ENCODE measurements at regions not wholly inside any gene's neighbourhood (a gene's known extent, or its start where the extent isn't known, plus 50 kb on each side); places are given as distances from the start of the nearest gene placed in this dataset.

DNA sequence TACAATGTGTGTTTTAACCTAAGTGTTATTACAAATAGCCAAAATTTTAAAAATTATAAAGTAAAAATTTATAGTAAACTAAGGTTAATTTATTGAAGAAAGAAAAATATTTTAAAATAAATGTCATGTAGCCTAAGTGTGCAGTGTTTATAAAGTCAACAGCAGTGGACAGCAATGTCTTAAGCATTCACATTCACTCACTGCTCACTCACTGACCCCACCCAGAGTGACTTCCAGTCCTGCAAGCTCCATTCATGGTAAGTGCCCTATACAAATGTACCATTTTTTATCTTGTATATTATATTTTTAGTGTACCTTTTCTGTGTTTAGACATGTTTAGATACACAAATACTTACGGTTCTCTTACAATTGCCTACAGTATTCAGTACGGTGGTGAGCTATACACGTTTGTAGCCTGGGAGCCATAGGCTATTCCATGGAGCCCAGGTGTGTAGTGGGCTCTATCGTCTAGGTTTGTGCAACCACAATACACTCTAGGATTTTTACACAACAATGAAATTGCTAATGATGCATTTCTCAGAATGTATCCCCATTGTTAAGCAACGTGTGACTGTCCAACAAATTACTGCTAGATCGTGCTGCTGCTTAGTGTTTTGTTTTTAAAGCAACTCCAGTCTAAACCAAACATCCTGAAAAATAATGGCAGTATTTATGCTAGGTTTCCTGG, 108.9 kb upstream of the NAMPT start:
- CTCF ChIA-PET: interaction anchor here (0.8 to 1.6 kb wide), 6 partner anchors 9 to 90 kb away, joined by 3 to 5 read pairs (median 3); no protein-coding TSS in a partner anchor
- DNase-seq (ENCODE audit: extremely low spot score): no peak
- POLR2A ChIA-PET: no interaction called here
- TF ChIP-seq, protein P1, sequence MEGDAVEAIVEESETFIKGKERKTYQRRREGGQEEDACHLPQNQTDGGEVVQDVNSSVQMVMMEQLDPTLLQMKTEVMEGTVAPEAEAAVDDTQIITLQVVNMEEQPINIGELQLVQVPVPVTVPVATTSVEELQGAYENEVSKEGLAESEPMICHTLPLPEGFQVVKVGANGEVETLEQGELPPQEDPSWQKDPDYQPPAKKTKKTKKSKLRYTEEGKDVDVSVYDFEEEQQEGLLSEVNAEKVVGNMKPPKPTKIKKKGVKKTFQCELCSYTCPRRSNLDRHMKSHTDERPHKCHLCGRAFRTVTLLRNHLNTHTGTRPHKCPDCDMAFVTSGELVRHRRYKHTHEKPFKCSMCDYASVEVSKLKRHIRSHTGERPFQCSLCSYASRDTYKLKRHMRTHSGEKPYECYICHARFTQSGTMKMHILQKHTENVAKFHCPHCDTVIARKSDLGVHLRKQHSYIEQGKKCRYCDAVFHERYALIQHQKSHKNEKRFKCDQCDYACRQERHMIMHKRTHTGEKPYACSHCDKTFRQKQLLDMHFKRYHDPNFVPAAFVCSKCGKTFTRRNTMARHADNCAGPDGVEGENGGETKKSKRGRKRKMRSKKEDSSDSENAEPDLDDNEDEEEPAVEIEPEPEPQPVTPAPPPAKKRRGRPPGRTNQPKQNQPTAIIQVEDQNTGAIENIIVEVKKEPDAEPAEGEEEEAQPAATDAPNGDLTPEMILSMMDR (IDR thresholded peaks at IDR 0.05; ENCODE audit: control extremely low read depth, extremely low read depth, low read depth, missing control alignments): no peak

DNA sequence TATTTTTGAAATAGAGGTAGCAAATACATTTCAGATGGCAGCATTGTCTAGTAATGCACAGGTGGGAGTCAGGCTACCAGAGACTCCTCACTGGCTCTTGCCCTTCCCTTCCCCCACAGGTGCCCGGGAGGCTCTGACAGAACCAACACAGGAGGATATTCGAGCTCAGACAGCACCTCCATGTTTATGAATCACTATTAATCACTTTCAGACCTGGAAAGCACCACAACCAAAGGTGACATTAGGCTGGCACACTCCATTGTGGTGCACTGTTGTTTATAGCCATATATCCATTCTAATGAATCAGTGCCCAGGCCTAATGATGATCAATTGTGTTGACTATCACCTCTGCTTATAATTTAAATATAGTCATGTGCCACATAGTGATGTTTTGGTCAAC, 107.8 kb upstream of the NAMPT start:
- DNase-seq (ENCODE audit: extremely low spot score): no peak
- POLR2A ChIA-PET: no interaction called here
- CTCF ChIA-PET: interaction anchor here (1.6 kb wide), 1 partner anchor 10 kb away, joined by 5 read pairs; no protein-coding TSS in a partner anchor
- TF ChIP-seq, protein P1 (IDR thresholded peaks at IDR 0.05; ENCODE audit: control extremely low read depth, extremely low read depth, low read depth, missing control alignments): no peak

DNA sequence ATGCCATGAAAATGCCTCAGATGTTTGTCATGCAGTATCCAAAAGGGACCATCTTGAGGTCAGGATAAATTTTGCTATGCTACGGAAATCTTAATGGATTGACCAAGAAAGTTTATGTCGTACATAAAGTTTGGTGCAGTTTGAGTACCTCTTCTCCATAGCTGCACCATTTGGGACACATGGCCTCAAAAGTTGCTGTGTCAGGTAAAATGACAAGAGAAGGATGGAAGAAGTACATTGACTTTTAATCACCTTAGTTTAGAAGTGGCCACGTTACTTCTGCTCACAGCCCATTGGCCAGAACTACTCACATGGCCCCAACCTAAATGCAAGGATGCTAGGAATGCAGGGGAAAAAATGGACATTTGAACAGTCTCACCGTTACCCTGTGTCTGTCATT, 107.4 kb upstream of the NAMPT start:
- POLR2A ChIA-PET: no interaction called here
- CTCF ChIA-PET: interaction anchor here (3.3 kb wide), 1 partner anchor 11 kb away, joined by 12 read pairs; no protein-coding TSS in a partner anchor
- no peak for DNase-seq (ENCODE audit: extremely low spot score)
- TF ChIP-seq, protein P1 (IDR thresholded peaks at IDR 0.05; ENCODE audit: control extremely low read depth, extremely low read depth, low read depth, missing control alignments): no peak

DNA sequence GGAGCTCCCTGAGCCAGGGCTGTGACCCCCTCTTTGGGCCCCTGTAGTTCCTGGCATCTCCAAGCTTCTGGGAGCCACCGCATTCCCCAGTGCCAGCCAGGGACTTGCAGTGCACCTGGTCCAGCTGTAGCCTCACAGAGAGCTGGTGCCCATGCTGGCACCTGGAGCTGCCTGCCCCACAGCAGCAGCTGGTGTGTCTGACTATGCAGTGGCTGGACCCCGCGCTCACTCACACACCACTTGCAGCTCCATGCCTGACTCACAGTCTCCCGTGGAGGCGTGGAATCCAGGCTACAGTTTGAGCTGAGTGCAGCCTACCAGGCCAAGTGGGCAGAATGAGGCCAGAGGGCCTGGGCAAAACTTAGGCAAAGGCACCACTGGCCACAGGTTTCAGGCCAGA, 102.2 kb upstream of the NAMPT start:
- CTCF ChIA-PET: interaction anchor here (1.2 kb wide), 2 partner anchors 9 to 75 kb away, joined by 4 read pairs; no protein-coding TSS in a partner anchor
- DNase-seq (ENCODE audit: extremely low spot score): no peak
- TF ChIP-seq, protein P1 (IDR thresholded peaks at IDR 0.05; ENCODE audit: control extremely low read depth, extremely low read depth, low read depth, missing control alignments): no peak
- POLR2A ChIA-PET: no interaction called here

DNA sequence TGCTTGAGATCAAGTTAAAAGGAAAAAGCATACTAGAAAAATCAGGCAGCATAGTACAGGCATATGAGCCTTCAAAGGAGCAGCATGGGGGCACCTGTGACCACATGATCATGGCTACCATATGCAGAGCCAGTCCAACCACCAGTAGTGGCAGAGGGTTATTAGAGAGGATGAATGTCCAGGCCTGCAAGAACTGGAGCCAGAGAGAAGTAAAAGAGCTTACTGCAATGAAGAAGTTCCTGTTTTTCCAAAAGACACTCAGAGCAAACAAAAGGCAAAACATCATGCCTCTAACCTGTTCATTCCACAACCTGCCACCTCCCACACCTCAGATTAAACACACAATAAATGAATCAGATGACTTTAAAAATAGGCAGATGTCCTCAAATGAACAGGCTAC, 99.6 kb upstream of the NAMPT start:
- POLR2A ChIA-PET: no interaction called here
- CTCF ChIA-PET: interaction anchor here (1.0 to 1.5 kb wide), 4 partner anchors 10 to 207 kb away, joined by 3 to 5 read pairs (median 4); no protein-coding TSS in a partner anchor
- TF ChIP-seq, protein P1 (IDR thresholded peaks at IDR 0.05; ENCODE audit: control extremely low read depth, extremely low read depth, low read depth, missing control alignments): no peak
- DNase-seq (ENCODE audit: extremely low spot score): no peak

DNA sequence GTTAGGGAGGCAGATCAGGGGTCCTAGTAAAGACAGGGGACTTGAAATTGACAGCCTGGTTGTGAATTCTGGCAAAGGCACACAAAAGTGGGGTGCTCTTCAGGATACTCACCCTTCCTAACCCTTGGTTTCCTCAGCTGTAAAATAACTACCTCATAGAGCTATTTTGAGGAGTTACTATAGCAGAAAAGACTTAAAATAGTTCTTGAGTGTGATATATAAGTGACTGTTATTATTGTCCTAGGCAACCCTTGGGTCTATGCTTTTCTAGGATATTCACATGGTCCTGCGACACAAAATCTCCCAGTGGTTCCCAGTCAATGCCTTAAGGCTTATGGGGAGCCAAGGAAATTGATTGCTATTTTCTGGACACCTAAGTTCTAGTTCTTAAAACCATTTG, 98.1 kb upstream of the NAMPT start:
- DNase-seq (ENCODE audit: extremely low spot score): no peak
- ChIA-PET CTCF (no interaction called here), POLR2A (no interaction called here)
- TF ChIP-seq, protein P1 (IDR thresholded peaks at IDR 0.05; ENCODE audit: control extremely low read depth, extremely low read depth, low read depth, missing control alignments): no peak
